NB4 (cell line): ENCODE measurements at regions not wholly inside any gene's neighbourhood (a gene's known extent, or its start where the extent isn't known, plus 50 kb on each side); places are given as distances from the start of the nearest gene placed in this dataset.

Experiments used
- DNase-seq: peaks from one replicate; pipeline ENCODE4 v3.0.0; 2010; ENCODE audit warnings: low read depth
- H3K4me3 ChIP-seq: one replicate; pipeline ENCODE4 v1.5.1; 2011; ENCODE audit warnings: mild to moderate bottlenecking, low read depth, low read length, moderate library complexity
- CTCF ChIP-seq: IDR thresholded peaks from one replicate; pipeline ENCODE4 v1.5.1; 2012; ENCODE audit warnings: low read depth, low read length
- MAX ChIP-seq: IDR thresholded peaks from 2 replicates; pipeline ENCODE4 v1.6.1; 2011; ENCODE audit warnings: low read depth, low read length
- MYC ChIP-seq: IDR thresholded peaks from 2 replicates; pipeline ENCODE4 v1.6.1; 2011; ENCODE audit warnings: low read depth, low read length
- POLR2A ChIP-seq: IDR thresholded peaks from 2 replicates; pipeline ENCODE4 v1.6.1; 2011; ENCODE audit warnings: mild to moderate bottlenecking; ENCODE audit not compliant: insufficient read length; ENCODE audit errors: extremely low read depth

GRCh38 chr4:1494416-1495315, 88.4 kb upstream of the NKX1-1 start:
- H3K4me3 ChIP-seq: no peak overlapping the region
- TF ChIP-seq MAX (no peak), MYC (no peak), CTCF (no peak), POLR2A (no peak)
- DNase-seq: peak; percentile 29

GRCh38 chr4:1493540-1494287, 87.5 kb upstream of the NKX1-1 start:
- TF ChIP-seq POLR2A (no peak), MAX (no peak), CTCF (no peak), MYC (no peak)
- DNase-seq: no peak
- H3K4me3 ChIP-seq: no peak overlapping the region

GRCh38 chr4:1492651-1493539, 86.7 kb upstream of the NKX1-1 start:
- no peak overlapping the region for H3K4me3 ChIP-seq
- DNase-seq: no peak
- TF ChIP-seq POLR2A (no peak), CTCF (no peak), MYC (no peak), MAX (no peak)

GRCh38 chr4:1492142-1492457, 85.9 kb upstream of the NKX1-1 start:
- no peak for DNase-seq
- TF ChIP-seq MAX (no peak), CTCF (no peak), POLR2A (no peak), MYC (no peak)
- no peak overlapping the region for H3K4me3 ChIP-seq

GRCh38 chr4:1491328-1492141, 85.3 kb upstream of the NKX1-1 start:
- no peak for TF ChIP-seq MAX
- no peak for TF ChIP-seq MYC
- no peak for TF ChIP-seq POLR2A
- no peak for TF ChIP-seq CTCF
- H3K4me3 ChIP-seq: no peak overlapping the region
- no peak for DNase-seq
